ENCODE measurements at regions not wholly inside any gene's neighbourhood (a gene's known extent, or its start where the extent isn't known, plus 50 kb on each side); places are given as distances from the start of the nearest gene placed in this dataset.

GRCh38 chr17:71919896-71920295 lies 200.9 kb upstream of the SOX9 start:
- DNase-seq, result no peak

GRCh38 chr17:71921796-71922195 lies 199.0 kb upstream of the SOX9 start:
- no peak for DNase-seq

- DNase-seq, result no peak
Observed at GRCh38 chr17:71922439-71922838, 198.4 kb upstream of the SOX9 start.

- DNase-seq, result no peak
Observed at GRCh38 chr17:71926746-71927398, 193.9 kb upstream of the SOX9 start.

GRCh38 chr17:71933306-71933705 lies 187.5 kb upstream of the SOX9 start:
- DNase-seq, result no peak

- DNase-seq, result no peak
Observed at GRCh38 chr17:71934520-71934919, 186.3 kb upstream of the SOX9 start.

GRCh38 chr17:71935341-71935740 lies 185.5 kb upstream of the SOX9 start:
- DNase-seq, result no peak

- no peak for DNase-seq
Observed at GRCh38 chr17:71936977-71937376, 183.8 kb upstream of the SOX9 start.

GRCh38 chr17:71937914-71938313 lies 182.9 kb upstream of the SOX9 start:
- no peak for DNase-seq

- no peak for DNase-seq
Observed at GRCh38 chr17:71938340-71939010, 182.3 kb upstream of the SOX9 start.

GRCh38 chr17:71941920-71942319 lies 178.9 kb upstream of the SOX9 start:
- DNase-seq, result no peak

- no peak for DNase-seq
Observed at GRCh38 chr17:71942626-71943025, 178.2 kb upstream of the SOX9 start.

GRCh38 chr17:71948703-71949422 lies 172.0 kb upstream of the SOX9 start:
- DNase-seq, result no peak

- DNase-seq, result no peak
Observed at GRCh38 chr17:71959154-71959553, 161.7 kb upstream of the SOX9 start.

- no peak for DNase-seq
Observed at GRCh38 chr17:71963351-71963750, 157.5 kb upstream of the SOX9 start.

GRCh38 chr17:71963791-71964190 lies 157.0 kb upstream of the SOX9 start:
- DNase-seq, result no peak

- no peak for DNase-seq
Observed at GRCh38 chr17:71964559-71964958, 156.3 kb upstream of the SOX9 start.

- no peak for DNase-seq
Observed at GRCh38 chr17:71966055-71966454, 154.8 kb upstream of the SOX9 start.

GRCh38 chr17:71966459-71967313 lies 154.1 kb upstream of the SOX9 start:
- DNase-seq, result no peak

- no peak for DNase-seq
Observed at GRCh38 chr17:71969500-71969899, 151.3 kb upstream of the SOX9 start.

- no peak for DNase-seq
Observed at GRCh38 chr17:71970312-71970711, 150.5 kb upstream of the SOX9 start.

GRCh38 chr17:71974051-71974450 lies 146.8 kb upstream of the SOX9 start:
- no peak for DNase-seq
